ENCODE measurements at regions not wholly inside any gene's neighbourhood (a gene's known extent, or its start where the extent isn't known, plus 50 kb on each side); places are given as distances from the start of the nearest gene placed in this dataset.

DNA sequence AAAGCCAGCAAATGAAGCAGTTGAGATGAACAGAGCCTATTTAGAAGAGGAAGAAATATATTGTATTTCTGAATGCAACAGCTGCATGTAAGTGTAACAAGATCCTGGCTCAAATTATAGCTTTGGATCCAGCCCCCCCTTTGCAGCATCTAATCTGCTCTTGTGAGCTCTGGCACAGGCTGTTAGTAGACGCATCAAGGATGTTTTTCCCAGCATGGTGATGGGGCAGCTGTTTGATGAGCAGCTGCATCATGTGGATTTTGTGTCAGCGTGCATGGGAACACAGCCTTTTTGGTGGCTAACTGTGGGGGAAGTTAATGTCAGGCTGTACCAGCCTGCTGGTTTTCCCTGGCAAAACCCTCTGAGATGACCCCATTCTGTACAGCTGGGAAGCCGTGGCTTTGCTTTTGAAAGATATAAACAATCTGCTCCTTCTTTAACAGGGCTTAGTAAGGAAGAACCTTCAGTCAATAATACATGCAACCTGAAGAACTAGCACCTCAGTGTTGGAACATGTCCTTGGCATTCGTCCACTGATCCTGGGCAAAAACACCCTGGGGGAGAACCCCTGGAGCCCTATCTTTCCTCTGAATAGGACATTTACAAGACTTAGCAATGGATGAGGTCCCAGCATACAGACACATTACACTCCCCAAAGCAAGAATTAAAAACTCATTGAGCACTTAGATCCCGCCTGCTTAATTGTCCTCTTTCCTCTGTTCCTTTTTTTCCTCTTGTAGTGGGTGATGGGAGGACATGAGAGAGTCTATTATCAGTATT, 70.6 kb downstream of the NPS start:
- TF ChIP-seq, protein P1, sequence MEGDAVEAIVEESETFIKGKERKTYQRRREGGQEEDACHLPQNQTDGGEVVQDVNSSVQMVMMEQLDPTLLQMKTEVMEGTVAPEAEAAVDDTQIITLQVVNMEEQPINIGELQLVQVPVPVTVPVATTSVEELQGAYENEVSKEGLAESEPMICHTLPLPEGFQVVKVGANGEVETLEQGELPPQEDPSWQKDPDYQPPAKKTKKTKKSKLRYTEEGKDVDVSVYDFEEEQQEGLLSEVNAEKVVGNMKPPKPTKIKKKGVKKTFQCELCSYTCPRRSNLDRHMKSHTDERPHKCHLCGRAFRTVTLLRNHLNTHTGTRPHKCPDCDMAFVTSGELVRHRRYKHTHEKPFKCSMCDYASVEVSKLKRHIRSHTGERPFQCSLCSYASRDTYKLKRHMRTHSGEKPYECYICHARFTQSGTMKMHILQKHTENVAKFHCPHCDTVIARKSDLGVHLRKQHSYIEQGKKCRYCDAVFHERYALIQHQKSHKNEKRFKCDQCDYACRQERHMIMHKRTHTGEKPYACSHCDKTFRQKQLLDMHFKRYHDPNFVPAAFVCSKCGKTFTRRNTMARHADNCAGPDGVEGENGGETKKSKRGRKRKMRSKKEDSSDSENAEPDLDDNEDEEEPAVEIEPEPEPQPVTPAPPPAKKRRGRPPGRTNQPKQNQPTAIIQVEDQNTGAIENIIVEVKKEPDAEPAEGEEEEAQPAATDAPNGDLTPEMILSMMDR (IDR thresholded peaks at IDR 0.05; ENCODE audit: poor library complexity, severe bottlenecking) = no peak
- TF ChIP-seq POLR2AphosphoS5 (IDR thresholded peaks at IDR 0.05) (peak; percentile 55), EZH2 (IDR thresholded peaks at IDR 0.05; ENCODE audit: borderline replicate concordance, insufficient read depth, low read length, poor library complexity, severe bottlenecking) (no peak), RAD21 (conservative IDR thresholded peaks at IDR 0.05) (no peak), EP300 (conservative IDR thresholded peaks at IDR 0.05; ENCODE audit: poor library complexity, severe bottlenecking) (no peak), SMC3 (conservative IDR thresholded peaks at IDR 0.05; ENCODE audit: poor library complexity) (no peak), MXI1 (conservative IDR thresholded peaks at IDR 0.05; ENCODE audit: poor library complexity, severe bottlenecking) (no peak)
- TF ChIP-seq, protein P2, sequence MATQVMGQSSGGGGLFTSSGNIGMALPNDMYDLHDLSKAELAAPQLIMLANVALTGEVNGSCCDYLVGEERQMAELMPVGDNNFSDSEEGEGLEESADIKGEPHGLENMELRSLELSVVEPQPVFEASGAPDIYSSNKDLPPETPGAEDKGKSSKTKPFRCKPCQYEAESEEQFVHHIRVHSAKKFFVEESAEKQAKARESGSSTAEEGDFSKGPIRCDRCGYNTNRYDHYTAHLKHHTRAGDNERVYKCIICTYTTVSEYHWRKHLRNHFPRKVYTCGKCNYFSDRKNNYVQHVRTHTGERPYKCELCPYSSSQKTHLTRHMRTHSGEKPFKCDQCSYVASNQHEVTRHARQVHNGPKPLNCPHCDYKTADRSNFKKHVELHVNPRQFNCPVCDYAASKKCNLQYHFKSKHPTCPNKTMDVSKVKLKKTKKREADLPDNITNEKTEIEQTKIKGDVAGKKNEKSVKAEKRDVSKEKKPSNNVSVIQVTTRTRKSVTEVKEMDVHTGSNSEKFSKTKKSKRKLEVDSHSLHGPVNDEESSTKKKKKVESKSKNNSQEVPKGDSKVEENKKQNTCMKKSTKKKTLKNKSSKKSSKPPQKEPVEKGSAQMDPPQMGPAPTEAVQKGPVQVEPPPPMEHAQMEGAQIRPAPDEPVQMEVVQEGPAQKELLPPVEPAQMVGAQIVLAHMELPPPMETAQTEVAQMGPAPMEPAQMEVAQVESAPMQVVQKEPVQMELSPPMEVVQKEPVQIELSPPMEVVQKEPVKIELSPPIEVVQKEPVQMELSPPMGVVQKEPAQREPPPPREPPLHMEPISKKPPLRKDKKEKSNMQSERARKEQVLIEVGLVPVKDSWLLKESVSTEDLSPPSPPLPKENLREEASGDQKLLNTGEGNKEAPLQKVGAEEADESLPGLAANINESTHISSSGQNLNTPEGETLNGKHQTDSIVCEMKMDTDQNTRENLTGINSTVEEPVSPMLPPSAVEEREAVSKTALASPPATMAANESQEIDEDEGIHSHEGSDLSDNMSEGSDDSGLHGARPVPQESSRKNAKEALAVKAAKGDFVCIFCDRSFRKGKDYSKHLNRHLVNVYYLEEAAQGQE (IDR thresholded peaks at IDR 0.05; ENCODE audit: borderline replicate concordance) = no peak

Measured in neural cell (in vitro differentiated cells).